ENCODE measurements at regions not wholly inside any gene's neighbourhood (a gene's known extent, or its start where the extent isn't known, plus 50 kb on each side); places are given as distances from the start of the nearest gene placed in this dataset.

GRCh38 chr3:72012363-72012762, 227.4 kb upstream of the PROK2 start (continued):
- no peak for TF ChIP-seq TAF1 (IDR thresholded peaks at IDR 0.05; ENCODE audit: borderline replicate concordance, low read depth, low read length)
- TF ChIP-seq GATA2 (CRISPR knock-in tag; IDR thresholded peaks at IDR 0.05): no peak
- TF ChIP-seq, protein P1, sequence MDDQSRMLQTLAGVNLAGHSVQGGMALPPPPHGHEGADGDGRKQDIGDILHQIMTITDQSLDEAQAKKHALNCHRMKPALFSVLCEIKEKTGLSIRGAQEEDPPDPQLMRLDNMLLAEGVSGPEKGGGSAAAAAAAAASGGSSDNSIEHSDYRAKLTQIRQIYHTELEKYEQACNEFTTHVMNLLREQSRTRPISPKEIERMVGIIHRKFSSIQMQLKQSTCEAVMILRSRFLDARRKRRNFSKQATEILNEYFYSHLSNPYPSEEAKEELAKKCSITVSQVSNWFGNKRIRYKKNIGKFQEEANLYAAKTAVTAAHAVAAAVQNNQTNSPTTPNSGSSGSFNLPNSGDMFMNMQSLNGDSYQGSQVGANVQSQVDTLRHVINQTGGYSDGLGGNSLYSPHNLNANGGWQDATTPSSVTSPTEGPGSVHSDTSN (IDR thresholded peaks at IDR 0.05): no peak

- Histone ChIP-seq H3F3A (replicated peaks; ENCODE audit: insufficient read depth) (no peaks in the 10 kb centered on the region), H3K27me3 (ENCODE audit: insufficient read depth) (no peaks in the 10 kb centered on the region; the same call in 1 of the 2 replicates), H3K4me1 (ENCODE audit: control insufficient read depth in 1 of 2, insufficient read depth in 2 of 2, low read depth in 1 of 2, low read length in 1 of 2) (no peaks in the 10 kb centered on the region; a peak in 1 of 4 replicates), H3K79me2 (ENCODE audit: insufficient read depth) (no peaks in the 10 kb centered on the region), H4K20me1 (ENCODE audit: insufficient read depth) (no peaks in the 10 kb centered on the region), H3K9ac (no peak overlapping the region), H3K4me3 (ENCODE audit: low read depth in 2 of 2, low read length in 1 of 2) (no peak overlapping the region), H3K4me2 (no peak overlapping the region), H2AFZ (ENCODE audit: low read depth) (no peak overlapping the region), H3K27ac (ENCODE audit: low read depth in 2 of 2, low read length in 1 of 2) (no peak overlapping the region), H3K36me3 (replicated peaks in 1 of 2; ENCODE audit: control insufficient read depth in 1 of 2, insufficient read depth in 2 of 2, low read length in 1 of 2) (no peaks in the 10 kb centered on the region), H3K9me3 (no peaks in the 10 kb centered on the region), H3K9me2 (no peaks in the 10 kb centered on the region)
- ChIA-PET CTCF (no interaction called here), POLR2A (no interaction called here)
- TF ChIP-seq FOXM1 (IDR thresholded peaks at IDR 0.05; ENCODE audit: low read depth): no peak
- no peak for DNase-seq
- 21% methylated on average over 4 of the region's 4 CpGs for WGBS (ENCODE audit: low lambda C conversion rate)
Measured at GRCh38 chr3:72011485-72011884, 226.5 kb upstream of the PROK2 start.

DNA sequence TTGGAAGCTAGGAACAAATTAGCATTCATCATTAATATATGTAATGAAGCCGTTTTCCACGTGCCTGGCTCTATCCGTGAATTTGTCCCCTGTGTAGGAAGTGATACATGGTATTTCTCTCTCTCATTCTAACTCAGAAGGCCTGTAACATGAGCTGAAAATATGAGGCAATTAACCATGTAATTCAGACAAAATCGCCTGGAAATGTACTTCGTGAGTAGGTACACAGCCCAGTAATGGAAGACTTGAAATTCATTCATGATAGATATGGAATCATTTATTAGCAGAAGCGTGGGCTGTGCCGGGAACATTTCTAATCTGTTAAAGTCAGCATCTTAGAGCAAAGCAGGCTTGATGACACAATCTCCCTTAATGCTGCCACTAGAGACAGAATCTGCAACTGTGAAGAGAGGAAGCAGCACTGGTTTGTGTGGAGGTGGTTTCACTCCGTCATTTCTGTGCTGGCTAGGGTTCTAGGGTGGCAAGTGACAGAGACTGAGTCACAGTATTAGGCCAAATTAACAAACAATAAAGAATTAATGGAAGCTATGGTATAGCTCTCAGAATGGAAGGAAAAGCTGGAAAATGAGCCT, 225.0 kb upstream of the PROK2 start:
- H3K27ac ChIP-seq (ENCODE audit: low read depth in 2 of 2, low read length in 1 of 2): no peak overlapping the region; a peak in 1 of 4 replicates
- no peaks in the 10 kb centered on the region; the same call in 1 of the 2 replicates for H3K27me3 ChIP-seq (ENCODE audit: insufficient read depth)
- ChIA-PET POLR2A (no interaction called here), CTCF (no interaction called here)
- no peak overlapping the region for H2AFZ ChIP-seq (ENCODE audit: low read depth)
- H3K79me2 ChIP-seq (ENCODE audit: insufficient read depth): no peaks in the 10 kb centered on the region
- no peaks in the 10 kb centered on the region for H4K20me1 ChIP-seq (ENCODE audit: insufficient read depth)
- no peak overlapping the region for H3K4me2 ChIP-seq
- no peaks in the 10 kb centered on the region; a peak in 1 of 4 replicates for H3K4me1 ChIP-seq (ENCODE audit: control insufficient read depth in 1 of 2, insufficient read depth in 2 of 2, low read depth in 1 of 2, low read length in 1 of 2)
- WGBS (ENCODE audit: low lambda C conversion rate): 42% methylated on average over 8 of the region's 8 CpGs
- no peak overlapping the region for H3K9ac ChIP-seq
- H3F3A ChIP-seq (replicated peaks; ENCODE audit: insufficient read depth): no peaks in the 10 kb centered on the region
- no peaks in the 10 kb centered on the region for H3K9me3 ChIP-seq
- no peaks in the 10 kb centered on the region for H3K36me3 ChIP-seq (replicated peaks in 1 of 2; ENCODE audit: control insufficient read depth in 1 of 2, insufficient read depth in 2 of 2, low read length in 1 of 2)
- H3K4me3 ChIP-seq (ENCODE audit: low read depth in 2 of 2, low read length in 1 of 2): no peak overlapping the region
- no peaks in the 10 kb centered on the region for H3K9me2 ChIP-seq
- DNase-seq: no peak
- TF ChIP-seq FOSL2 (IDR thresholded peaks at IDR 0.05; ENCODE audit: borderline replicate concordance, low read depth) (no peak), TCF12 (IDR thresholded peaks at IDR 0.05) (no peak), POLR2AphosphoS5 (IDR thresholded peaks at IDR 0.05; ENCODE audit: low read depth, low read length) (no peak)
- TF ChIP-seq, protein P1 (IDR thresholded peaks at IDR 0.05): no peak
